ENCODE measurements at regions not wholly inside any gene's neighbourhood (a gene's known extent, or its start where the extent isn't known, plus 50 kb on each side); places are given as distances from the start of the nearest gene placed in this dataset.

DNA sequence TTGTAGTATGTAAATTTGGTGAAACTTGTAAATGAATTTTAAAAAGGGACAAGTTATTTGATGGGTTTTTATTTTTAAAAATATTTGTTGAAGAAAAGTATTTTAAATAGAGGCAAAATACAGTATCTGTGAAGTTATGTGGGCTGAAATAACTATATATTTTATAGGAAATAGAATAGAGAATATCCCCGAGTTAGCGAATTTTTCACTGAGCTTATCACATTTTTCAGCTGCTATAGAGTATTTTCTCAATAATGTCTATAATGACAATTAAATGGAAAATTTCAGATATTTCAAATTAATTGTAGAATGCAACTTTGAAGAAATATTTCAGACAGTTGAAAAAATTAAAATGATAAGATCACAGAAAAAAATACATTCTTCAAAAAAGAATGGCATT lies 166.4 kb upstream of the TP63 start:
- no peak for ATAC-seq
- Mint-ChIP-seq H3K9me3 (no peaks in the 10 kb centered on the region), H3K27me3 (ENCODE audit: low read depth) (no peaks in the 10 kb centered on the region), H3K36me3 (ENCODE audit: insufficient read depth) (no peaks in the 10 kb centered on the region), H3K4me1 (ENCODE audit: low read depth) (peaks cover 2% of the 10 kb centered on the region), H3K4me3 (no peak overlapping the region)
- DNase-seq: no peak

DNA sequence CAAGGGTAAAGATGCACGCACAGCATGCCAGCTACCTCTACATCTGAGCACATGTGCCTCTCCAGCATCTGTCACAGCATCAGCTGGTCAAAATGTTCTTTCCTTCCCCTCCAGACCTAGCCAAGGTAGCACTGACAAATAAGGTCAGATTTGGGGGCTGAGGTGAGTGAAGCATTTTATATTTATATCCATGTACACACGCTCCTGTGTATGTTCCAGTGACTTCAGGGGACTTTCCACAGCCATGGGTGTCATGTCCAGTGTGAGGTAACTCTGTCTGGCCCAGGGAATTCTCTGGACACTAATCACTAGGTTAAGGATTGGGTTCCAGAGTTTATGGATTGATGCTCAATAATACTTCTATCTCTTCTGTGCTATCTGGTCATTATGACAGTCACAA lies 165.2 kb upstream of the TP63 start:
- H3K4me3 Mint-ChIP-seq: no peak overlapping the region
- H3K27me3 Mint-ChIP-seq (ENCODE audit: low read depth): no peaks in the 10 kb centered on the region
- no peaks in the 10 kb centered on the region for H3K36me3 Mint-ChIP-seq (ENCODE audit: insufficient read depth)
- no peak for ATAC-seq
- H3K9me3 Mint-ChIP-seq: no peaks in the 10 kb centered on the region
- no peak for DNase-seq
- H3K4me1 Mint-ChIP-seq (ENCODE audit: low read depth): peaks cover 2% of the 10 kb centered on the region

DNA sequence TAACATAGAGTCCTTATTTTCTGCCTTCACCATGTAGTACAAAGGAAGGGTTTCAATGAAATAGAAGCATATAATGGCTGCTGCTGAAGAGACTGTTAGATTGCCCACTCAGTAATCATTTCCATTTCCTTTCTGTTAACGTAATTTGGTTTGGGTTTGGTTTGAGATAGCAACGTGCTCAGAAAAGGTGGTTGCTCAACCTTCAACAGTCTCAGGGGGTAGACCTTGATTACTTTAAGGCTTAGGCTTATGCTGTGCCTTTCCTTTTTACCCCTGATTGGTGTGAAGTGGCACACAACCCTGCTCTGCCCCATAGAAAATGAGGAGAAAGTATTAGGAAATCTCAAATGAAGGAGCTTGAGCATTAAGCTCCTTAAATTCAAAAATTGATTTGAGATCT lies 163.7 kb upstream of the TP63 start:
- Mint-ChIP-seq H3K36me3 (ENCODE audit: insufficient read depth) (no peaks in the 10 kb centered on the region), H3K27me3 (ENCODE audit: low read depth) (no peaks in the 10 kb centered on the region), H3K4me3 (no peak overlapping the region), H3K4me1 (ENCODE audit: low read depth) (peaks cover 2% of the 10 kb centered on the region), H3K9me3 (no peaks in the 10 kb centered on the region)
- ATAC-seq: no peak
- no peak for DNase-seq

- Mint-ChIP-seq H3K27me3 (ENCODE audit: low read depth) (no peaks in the 10 kb centered on the region), H3K4me3 (no peak overlapping the region), H3K36me3 (ENCODE audit: insufficient read depth) (no peaks in the 10 kb centered on the region), H3K9me3 (no peaks in the 10 kb centered on the region), H3K4me1 (ENCODE audit: low read depth) (no peaks in the 10 kb centered on the region)
- no peak for DNase-seq
- ATAC-seq: no peak
Measured at GRCh38 chr3:189474944-189475343, 156.2 kb upstream of the TP63 start.

DNA sequence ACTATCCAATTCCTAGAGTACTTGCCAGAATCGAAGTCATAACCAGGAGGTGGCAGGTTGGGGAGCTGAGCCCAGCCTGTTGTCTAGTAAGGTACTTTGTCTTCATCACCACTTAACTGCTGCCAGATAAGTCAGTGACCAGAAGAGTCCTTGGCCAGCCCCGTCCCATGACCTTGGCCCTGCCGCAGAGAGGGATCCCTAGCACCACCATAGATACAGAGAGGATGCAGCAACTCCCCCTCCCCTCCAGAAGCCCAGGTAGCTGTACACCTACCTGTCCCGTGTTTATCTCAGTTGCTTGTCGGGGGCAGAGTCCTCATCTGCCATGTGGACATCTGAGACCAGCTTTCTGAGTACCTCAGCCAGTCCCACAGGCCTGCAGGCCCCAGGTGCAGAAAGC lies 153.6 kb upstream of the TP63 start:
- DNase-seq (no peak), ATAC-seq (no peak)
- Mint-ChIP-seq H3K27me3 (ENCODE audit: low read depth) (no peaks in the 10 kb centered on the region), H3K4me3 (no peak overlapping the region), H3K36me3 (ENCODE audit: insufficient read depth) (no peaks in the 10 kb centered on the region), H3K4me1 (ENCODE audit: low read depth) (no peaks in the 10 kb centered on the region), H3K9me3 (no peaks in the 10 kb centered on the region)

DNA sequence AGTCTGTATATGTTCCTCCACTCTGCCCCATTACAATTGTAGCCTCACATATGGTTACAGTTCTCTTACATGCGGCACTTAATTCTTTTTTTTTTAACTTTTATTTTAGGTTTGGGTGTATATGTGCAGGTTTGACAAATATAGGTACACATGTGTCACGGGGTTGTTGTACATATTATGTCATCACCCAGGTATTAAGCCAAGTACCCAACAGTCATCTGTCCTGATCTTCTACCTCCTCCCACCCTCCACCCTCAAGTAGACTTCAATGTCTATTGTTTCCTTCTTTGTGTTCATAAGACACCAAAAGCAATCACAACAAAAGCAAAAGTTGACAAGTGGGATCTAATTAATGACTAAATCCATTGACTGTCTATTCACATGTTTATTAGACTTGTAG lies 144.6 kb upstream of the TP63 start:
- H3K9me3 Mint-ChIP-seq: no peaks in the 10 kb centered on the region
- ATAC-seq (no peak), DNase-seq (no peak)
- H3K4me1 Mint-ChIP-seq (ENCODE audit: low read depth): no peaks in the 10 kb centered on the region
- H3K27me3 Mint-ChIP-seq (ENCODE audit: low read depth): no peaks in the 10 kb centered on the region
- no peak overlapping the region for H3K4me3 Mint-ChIP-seq
- H3K36me3 Mint-ChIP-seq (ENCODE audit: insufficient read depth): no peaks in the 10 kb centered on the region

- Mint-ChIP-seq H3K4me3 (no peak overlapping the region), H3K36me3 (ENCODE audit: insufficient read depth) (no peaks in the 10 kb centered on the region), H3K9me3 (no peaks in the 10 kb centered on the region), H3K4me1 (ENCODE audit: low read depth) (no peaks in the 10 kb centered on the region), H3K27me3 (ENCODE audit: low read depth) (no peaks in the 10 kb centered on the region)
- DNase-seq (no peak), ATAC-seq (no peak)
Measured at GRCh38 chr3:189488241-189488767, 142.9 kb upstream of the TP63 start.

DNA sequence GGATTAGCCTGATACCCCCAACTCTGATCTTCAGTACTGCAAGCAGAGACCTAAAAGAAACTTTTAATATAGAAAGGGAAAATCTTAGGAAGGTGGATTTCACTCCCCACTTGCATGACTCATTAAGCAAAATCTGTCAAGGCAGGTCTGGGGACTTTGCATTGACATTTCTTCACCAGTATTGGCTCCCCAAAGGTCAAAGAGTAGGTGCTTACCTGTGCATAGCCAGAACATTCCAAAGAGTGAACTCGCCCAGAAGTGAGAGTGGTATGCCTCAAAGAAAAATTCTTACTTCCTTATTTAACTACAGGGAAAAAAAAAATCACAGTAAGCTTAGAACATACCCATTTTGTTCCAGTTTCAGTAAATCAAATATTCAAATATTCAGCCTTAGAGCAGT lies 140.9 kb upstream of the TP63 start:
- Mint-ChIP-seq H3K36me3 (ENCODE audit: insufficient read depth) (no peaks in the 10 kb centered on the region), H3K4me3 (no peak overlapping the region), H3K27me3 (ENCODE audit: low read depth) (no peaks in the 10 kb centered on the region), H3K9me3 (no peaks in the 10 kb centered on the region), H3K4me1 (ENCODE audit: low read depth) (no peaks in the 10 kb centered on the region)
- ATAC-seq (no peak), DNase-seq (no peak)

DNA sequence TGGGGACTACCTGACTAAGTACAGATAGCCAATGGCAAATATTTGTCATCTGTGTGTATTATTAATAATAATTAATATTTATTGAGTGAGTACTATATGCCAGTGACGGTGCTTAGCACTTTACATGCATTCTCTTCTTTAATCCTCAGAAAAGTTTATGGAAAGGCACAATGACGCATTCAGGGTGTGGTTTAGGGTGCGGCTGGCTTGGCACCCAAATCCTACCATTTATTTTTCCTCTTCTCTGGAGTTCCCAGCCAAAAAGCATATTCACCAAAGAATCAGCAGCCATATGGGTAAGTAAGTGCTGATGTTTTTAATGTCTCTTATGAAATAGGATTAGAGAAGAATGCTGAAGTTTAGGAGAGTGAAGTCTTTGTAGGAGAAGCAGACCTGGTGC lies 140.4 kb upstream of the TP63 start:
- H3K27me3 Mint-ChIP-seq (ENCODE audit: low read depth): no peaks in the 10 kb centered on the region
- H3K4me3 Mint-ChIP-seq: no peak overlapping the region
- no peaks in the 10 kb centered on the region for H3K36me3 Mint-ChIP-seq (ENCODE audit: insufficient read depth)
- no peaks in the 10 kb centered on the region for H3K4me1 Mint-ChIP-seq (ENCODE audit: low read depth)
- H3K9me3 Mint-ChIP-seq: no peaks in the 10 kb centered on the region
- DNase-seq: no peak
- no peak for ATAC-seq

GRCh38 chr3:189491831-189492230 lies 139.4 kb upstream of the TP63 start:
- Mint-ChIP-seq H3K4me1 (ENCODE audit: low read depth) (no peaks in the 10 kb centered on the region), H3K27me3 (ENCODE audit: low read depth) (no peaks in the 10 kb centered on the region), H3K9me3 (no peaks in the 10 kb centered on the region), H3K36me3 (ENCODE audit: insufficient read depth) (no peaks in the 10 kb centered on the region), H3K4me3 (no peak overlapping the region)
- ATAC-seq: no peak
- no peak for DNase-seq

DNA sequence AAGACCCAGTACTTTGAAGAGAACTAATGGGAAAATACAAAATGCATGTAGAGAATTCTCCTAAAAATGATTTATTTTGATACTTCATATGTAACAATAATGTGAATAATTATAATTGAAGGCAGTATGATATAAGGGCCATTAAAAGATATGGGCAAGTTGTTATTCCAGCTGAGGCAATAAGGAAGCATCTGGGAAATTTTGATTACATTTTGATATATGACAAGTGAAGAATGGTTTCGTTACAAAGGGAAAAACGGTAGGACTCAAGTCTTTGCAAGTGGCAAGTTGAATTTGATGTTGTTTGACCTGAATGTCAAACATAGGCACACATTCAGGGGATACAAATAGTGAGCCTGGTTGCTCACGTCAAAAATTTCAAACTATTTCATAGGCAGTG lies 137.9 kb upstream of the TP63 start:
- no peak for DNase-seq
- ATAC-seq: no peak
- Mint-ChIP-seq H3K9me3 (no peaks in the 10 kb centered on the region), H3K4me1 (ENCODE audit: low read depth) (no peaks in the 10 kb centered on the region), H3K4me3 (no peak overlapping the region), H3K36me3 (ENCODE audit: insufficient read depth) (no peaks in the 10 kb centered on the region), H3K27me3 (ENCODE audit: low read depth) (no peaks in the 10 kb centered on the region)

- Mint-ChIP-seq H3K36me3 (ENCODE audit: insufficient read depth) (no peaks in the 10 kb centered on the region), H3K4me3 (no peak overlapping the region), H3K9me3 (no peaks in the 10 kb centered on the region), H3K4me1 (ENCODE audit: low read depth) (no peaks in the 10 kb centered on the region), H3K27me3 (ENCODE audit: low read depth) (no peaks in the 10 kb centered on the region)
- no peak for ATAC-seq
- DNase-seq: no peak
Measured at GRCh38 chr3:189494632-189495031, 136.6 kb upstream of the TP63 start.

- Mint-ChIP-seq H3K4me1 (ENCODE audit: low read depth) (peaks cover 6% of the 10 kb centered on the region), H3K36me3 (ENCODE audit: insufficient read depth) (no peaks in the 10 kb centered on the region), H3K27me3 (ENCODE audit: low read depth) (no peaks in the 10 kb centered on the region), H3K4me3 (no peak overlapping the region), H3K9me3 (peaks cover 6% of the 10 kb centered on the region)
- ATAC-seq (no peak), DNase-seq (no peak)
Measured at GRCh38 chr3:189496375-189497138, 134.6 kb upstream of the TP63 start.

- H3K4me3 Mint-ChIP-seq: no peak overlapping the region
- ATAC-seq (no peak), DNase-seq (no peak)
- H3K27me3 Mint-ChIP-seq (ENCODE audit: low read depth): no peaks in the 10 kb centered on the region
- H3K9me3 Mint-ChIP-seq: peaks cover 6% of the 10 kb centered on the region
- no peaks in the 10 kb centered on the region for H3K36me3 Mint-ChIP-seq (ENCODE audit: insufficient read depth)
- H3K4me1 Mint-ChIP-seq (ENCODE audit: low read depth): peaks cover 18% of the 10 kb centered on the region
Measured at GRCh38 chr3:189498995-189499704, 132.0 kb upstream of the TP63 start.

DNA sequence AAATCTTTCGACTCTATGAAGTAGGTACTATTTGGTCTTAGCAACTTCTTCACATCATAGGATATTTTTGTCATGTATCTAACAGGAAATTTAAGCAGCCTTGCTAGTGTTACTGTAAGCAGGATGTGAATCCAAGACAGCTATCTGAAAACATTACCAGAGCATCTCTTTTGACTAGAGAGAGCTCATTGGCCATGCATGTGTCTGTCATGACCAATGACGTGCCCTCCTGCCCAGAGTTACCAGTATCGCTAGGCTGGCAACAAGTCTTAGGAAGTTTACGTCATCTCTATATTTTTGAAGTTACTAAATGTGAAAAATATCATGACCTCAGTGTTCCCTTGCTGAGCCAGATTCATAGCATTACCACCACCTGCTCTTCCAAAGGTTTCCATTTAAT lies 130.9 kb upstream of the TP63 start:
- Mint-ChIP-seq H3K36me3 (ENCODE audit: insufficient read depth) (no peaks in the 10 kb centered on the region), H3K4me3 (no peak overlapping the region), H3K9me3 (peaks cover 6% of the 10 kb centered on the region), H3K27me3 (ENCODE audit: low read depth) (no peaks in the 10 kb centered on the region), H3K4me1 (ENCODE audit: low read depth) (peaks cover 18% of the 10 kb centered on the region)
- ATAC-seq (no peak), DNase-seq (no peak)

All from activated T-cell treated with anti-CD3 and anti-CD28 coated beads, Interleukin-2, amount 50 U/mL, for 4 hours (primary cell).